T-helper 2 cell treated with Interferon-gamma antibody and Interleukin-4, amounts not matched to agents 100 ng/mL and 5 ng/mL, for 36 hours (primary cell): ENCODE measurements at regions not wholly inside any gene's neighbourhood (a gene's known extent, or its start where the extent isn't known, plus 50 kb on each side); places are given as distances from the start of the nearest gene placed in this dataset.
"Not testable (repeated sequence)": the region's sequence is repeated elsewhere in the genome, so short reads cannot be mapped to it uniquely, and the experiment has no call there.

Experiments used
- intact Hi-C: fragments of 100-400 bp; cut with micrococcal nuclease; formaldehyde crosslinking; loops from one replicate; pipeline ENCODE4 v1.15.1; 2023

DNA sequence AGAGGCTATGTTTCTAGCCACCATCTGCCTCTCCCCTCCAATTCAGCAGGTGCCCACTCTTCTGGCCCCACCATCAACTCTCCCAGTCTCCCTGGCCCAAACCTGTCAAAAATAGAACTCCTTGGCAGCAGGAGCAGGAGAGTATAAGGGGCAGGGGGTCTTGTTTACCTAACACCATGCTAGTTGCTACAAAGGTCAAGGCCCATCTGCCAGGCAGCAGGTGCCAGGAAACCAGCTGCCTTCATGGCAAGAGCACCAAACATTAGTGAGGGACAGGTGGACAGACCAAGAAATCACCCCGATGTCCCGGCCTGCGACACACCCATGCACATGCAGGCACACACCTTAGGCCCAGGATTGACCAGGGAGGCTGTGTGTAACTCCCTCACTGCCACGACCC lies 387.9 kb downstream of the BUD13 start:
- intact Hi-C loops: no loop called here

DNA sequence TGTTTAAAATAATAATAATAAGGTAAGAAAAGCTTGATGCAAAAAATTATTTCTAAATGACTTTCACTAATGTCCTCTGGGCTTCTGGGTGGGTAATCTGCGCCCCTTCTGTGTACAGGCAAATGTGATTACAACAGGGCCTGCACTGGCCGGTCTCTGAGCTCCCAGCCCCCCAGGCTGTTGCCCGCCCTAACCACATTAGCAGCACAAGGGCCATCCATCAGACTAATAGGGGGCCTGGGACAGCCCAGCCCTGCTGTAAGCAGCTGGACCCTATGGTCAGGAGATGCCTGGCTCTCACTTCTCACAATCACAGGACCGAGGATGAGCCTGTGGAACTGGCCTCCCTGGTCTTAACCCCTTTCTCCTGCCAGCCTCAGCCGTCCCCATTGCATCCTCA lies 388.4 kb downstream of the BUD13 start:
- intact Hi-C loops: no loop called here

DNA sequence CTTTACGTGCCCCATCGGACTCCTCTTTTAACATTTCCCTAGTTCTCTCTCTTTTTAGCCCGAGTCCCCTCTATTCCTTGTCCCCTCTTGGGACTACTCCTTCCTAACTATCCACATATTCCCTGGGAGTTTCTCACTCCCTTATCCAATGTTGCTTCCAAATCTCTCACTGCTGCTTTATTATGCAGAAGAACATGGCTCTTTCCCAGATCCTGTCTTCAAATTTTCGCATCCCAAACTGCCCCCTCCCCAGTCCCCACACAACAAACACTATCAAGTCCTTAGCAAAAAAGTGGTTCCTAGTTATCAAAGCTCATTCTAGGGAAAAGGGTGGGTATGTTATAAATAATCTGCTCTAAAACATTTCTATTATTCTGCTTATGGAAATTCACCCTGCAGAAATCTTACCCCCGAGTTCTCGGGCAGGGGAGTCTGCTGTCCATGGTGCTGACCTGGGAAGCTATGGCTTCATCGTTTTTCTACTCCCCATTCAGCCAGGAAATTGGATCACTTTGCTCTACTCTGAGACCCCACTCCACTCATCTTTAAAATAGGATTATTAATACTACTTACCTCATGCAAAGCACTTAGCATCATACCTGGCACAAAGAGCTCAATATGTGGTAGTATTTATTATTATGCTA lies 393.5 kb downstream of the BUD13 start:
- intact Hi-C loops: no loop called here

GRCh38 chr11:116376547-116376946 lies 396.2 kb downstream of the BUD13 start:
- intact Hi-C loops: no loop called here

DNA sequence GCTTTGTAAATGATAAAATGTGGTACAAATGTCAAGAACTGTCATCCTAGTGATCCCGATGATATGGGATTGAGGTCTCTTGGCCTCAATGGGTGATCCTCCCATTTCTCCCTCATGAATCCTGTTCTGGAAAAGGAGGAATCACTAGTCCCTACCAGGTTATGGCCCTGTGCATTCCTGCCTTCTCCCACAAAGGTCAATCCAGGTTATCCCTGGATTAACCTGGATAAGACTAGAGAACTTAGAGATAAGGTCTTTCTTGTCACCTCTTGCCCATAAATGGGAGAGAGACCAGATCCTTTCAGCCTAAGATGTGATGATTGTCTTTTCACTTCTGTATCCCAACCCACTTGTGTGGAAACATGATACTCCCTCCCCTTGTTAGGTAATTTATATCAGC lies 396.7 kb downstream of the BUD13 start:
- intact Hi-C loops: no loop called here

GRCh38 chr11:116375221-116375620 lies 397.6 kb downstream of the BUD13 start:
- intact Hi-C loops: no loop called here

- intact Hi-C loops: no loop called here
These were observed 398.7 kb downstream of the BUD13 start for GRCh38 chr11:116374085-116374484.

DNA sequence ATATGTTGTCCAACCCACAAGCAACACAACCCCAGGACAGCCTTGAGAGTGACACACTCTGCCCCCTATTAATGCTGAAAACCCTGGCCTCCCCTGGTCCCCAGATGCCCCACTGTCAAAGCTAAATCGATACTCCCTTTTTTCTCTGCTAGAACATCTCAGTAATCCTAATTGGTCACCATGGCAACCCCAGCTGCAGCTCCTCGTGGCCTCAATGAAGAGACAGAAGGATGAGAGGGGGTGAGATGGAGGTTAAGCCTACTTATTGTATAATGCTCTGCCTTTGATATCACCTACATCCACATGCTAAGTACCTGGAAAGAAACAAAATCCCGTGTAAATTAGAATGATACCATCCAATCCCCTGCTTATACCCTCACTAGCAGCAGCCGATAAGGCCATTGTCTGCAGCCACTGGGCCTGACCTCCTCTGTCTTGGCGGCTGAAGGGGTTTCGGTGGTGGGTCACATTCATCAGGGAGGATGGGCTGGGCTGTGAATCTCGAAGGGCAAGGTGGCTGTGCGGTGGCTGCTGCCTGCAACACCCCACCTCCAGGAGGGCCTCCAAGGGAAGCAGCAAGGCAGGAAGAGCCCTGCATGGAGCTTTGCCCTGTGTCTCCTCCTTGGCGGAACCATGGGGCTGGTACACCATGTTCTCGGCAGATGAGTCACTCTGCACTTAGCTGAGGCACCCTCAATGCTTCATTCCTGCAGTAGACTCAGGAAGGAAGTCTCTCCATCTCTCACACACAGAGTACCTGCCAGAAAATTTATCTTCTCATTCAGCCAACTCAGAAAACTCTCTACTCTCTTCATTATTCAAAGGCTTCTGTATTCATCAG lies 399.5 kb downstream of the BUD13 start:
- intact Hi-C loops: no loop called here

DNA sequence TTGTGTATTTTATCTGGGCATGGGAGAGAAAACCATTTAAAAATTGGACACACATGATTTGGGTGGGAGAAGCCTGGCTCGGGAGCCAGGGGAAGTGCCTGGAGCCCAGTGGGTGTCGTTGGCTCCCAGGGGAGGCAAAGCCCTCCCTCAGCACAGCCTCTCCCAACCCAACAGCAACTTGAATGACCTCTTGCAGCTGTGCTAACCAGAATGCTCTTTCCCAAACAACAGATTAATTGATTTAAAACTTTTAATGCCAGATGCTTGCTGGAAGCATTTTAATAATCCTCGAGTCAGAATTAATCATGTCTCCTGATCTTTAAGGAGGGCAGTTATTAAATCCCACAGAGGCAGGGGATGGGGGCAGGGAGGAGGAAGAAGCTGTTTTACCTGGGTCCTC lies 401.6 kb downstream of the BUD13 start:
- intact Hi-C loops: no loop called here

DNA sequence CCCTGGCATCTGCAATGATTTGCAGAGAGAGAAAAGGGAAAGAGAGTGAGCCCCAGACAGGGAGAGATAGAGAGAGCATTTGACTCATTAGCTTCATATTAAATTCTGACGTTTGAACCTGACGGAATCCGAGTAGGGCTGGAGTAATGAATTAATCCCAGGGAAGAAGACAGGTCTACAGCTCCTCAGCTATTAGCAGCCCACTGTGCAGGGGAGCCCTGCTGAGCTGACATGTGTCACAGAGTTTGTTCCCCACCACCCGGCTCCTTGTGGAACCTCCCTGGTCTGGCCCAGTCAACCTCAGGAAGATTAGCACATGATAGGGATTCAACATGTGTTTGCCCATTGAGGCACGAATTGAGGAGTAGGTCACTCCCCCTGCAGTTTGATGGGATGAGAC lies 404.0 kb downstream of the BUD13 start:
- intact Hi-C loops: no loop called here

DNA sequence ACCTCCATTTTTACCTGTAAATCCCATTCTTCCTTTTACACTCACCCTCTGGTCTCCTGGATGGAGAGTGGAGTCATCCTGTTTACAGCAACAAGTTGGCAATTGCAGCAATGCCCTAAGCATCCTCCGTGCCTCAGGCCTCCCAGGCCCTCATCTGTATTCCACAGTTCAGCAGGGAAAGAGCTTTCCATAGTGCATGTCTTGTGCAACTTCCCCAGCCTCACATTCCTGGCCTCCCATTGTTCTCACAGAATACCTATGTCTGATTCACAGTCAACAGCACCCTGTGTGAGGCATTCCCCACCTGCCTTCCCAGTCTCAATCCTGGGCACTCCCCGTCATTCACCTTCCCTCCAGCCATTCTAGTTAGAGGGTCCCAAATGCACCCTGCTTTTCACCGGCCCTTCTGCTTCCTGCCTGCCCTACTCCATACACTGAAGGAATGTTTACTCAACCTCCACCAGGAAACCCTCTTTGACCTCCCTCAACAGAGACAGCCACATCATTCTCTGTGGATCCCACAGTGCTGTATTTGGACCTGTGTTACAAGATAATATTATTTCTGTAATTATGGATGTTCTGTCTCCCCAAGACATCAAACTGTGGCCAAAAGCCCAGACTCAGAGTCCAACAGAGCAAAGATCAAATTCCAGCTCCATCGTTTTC lies 405.7 kb downstream of the BUD13 start:
- intact Hi-C loops: no loop called here

DNA sequence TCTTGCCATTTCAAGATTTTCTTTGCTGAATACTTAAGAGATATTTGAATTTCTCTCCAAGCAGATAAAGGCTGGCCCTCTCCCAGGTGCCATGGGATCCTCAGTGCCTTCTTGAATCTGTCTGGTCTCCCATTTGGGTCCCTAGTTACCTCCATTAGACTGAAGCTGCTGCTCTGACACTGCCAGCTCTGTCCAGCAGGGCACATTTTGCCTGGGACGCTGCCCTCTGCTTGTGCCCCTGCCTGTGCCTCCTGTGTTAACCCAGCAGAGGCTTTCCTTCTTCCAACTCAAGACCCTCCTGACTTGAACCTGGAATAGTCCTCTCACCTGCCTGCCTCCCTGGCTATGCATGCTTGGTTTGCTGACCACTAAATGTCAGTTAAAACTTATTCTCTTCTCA lies 406.3 kb downstream of the BUD13 start:
- intact Hi-C loops: no loop called here

DNA sequence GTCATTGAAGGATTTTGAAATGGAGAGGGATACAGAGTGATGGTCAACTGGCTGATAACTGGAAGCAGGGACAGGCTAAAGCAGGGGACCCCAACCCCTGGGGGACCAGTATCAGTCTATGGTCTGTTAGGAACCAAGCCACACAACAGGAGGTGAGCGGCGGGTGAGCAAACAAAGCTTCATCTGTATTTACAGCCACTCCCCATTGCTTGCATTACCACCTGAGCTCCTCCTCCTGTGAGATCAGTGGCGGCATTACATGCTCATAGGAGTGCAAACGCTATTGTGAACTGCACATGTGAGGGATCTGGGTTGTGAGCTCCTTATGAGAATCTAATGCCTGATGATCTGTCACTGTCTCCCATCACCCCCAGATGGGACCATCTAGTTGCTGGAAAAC lies 407.9 kb downstream of the BUD13 start:
- intact Hi-C loops: not testable (repeated sequence)

GRCh38 chr11:116364348-116364747 lies 408.4 kb downstream of the BUD13 start:
- intact Hi-C loops: no loop called here

GRCh38 chr11:116360221-116360941 lies 412.4 kb downstream of the BUD13 start:
- intact Hi-C loops: no loop called here

- intact Hi-C loops: no loop called here
These were observed 414.8 kb downstream of the BUD13 start for GRCh38 chr11:116357784-116358544.

DNA sequence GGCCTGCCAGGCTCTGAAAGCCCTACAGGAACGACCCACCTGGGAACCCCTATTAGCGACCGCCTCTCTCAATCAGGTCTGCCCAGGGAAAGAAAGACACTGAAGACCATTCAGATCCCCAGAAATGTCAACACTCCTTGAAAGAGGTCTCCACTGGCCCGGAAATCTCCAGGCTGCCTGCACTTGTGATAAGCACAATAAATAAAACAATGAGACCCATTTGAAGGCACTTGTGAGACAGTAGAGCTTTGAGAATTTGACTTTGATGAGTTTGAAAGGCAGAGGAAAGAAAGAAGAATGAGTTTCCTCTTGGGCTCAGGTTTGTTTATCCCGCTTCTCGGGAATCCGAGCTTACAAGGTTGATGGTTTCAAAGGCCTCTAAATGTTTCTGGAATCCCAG lies 416.3 kb downstream of the BUD13 start:
- intact Hi-C loops: no loop called here

GRCh38 chr11:116355104-116355503 lies 417.7 kb downstream of the BUD13 start:
- intact Hi-C loops: no loop called here

GRCh38 chr11:116353589-116353988 lies 419.2 kb downstream of the BUD13 start:
- intact Hi-C loops: no loop called here

DNA sequence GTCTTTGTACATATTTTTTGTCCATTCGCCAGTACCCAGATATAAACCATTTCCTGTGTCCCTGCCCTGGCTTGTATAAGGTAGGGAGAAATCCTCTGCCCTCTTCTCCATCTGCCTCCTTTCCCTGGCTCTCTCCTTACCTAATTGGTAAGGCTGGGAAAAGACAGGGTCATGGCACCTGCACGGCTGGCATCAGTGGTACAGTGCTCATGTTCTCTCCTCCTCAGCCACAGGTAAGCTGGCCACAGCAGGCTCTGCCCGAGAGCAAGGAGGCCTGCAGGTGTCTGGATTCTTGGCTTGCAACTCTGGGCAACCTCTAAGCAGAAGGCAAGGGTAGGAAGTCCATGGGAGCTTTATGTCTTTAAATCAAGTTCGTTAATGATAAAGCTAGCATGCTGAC lies 419.9 kb downstream of the BUD13 start:
- intact Hi-C loops: no loop called here

GRCh38 chr11:116348226-116348625 lies 424.6 kb downstream of the BUD13 start:
- intact Hi-C loops: no loop called here
